ENCODE measurements at regions not wholly inside any gene's neighbourhood (a gene's known extent, or its start where the extent isn't known, plus 50 kb on each side); places are given as distances from the start of the nearest gene placed in this dataset.
"Not testable (repeated sequence)": the region's sequence is repeated elsewhere in the genome, so short reads cannot be mapped to it uniquely, and the experiment has no call there.

- no peak for DNase-seq (ENCODE audit: low spot score)
Observed at GRCh38 chr2:11995456-11995855, 249.0 kb downstream of the LPIN1 start.

- DNase-seq (ENCODE audit: low spot score): no peak
Observed at GRCh38 chr2:11996618-11997017, 250.2 kb downstream of the LPIN1 start.

GRCh38 chr2:11997142-11997541 lies 250.7 kb downstream of the LPIN1 start:
- DNase-seq (ENCODE audit: low spot score): no peak

- DNase-seq (ENCODE audit: low spot score): no peak
Observed at GRCh38 chr2:11998218-11998617, 251.8 kb downstream of the LPIN1 start.

DNA sequence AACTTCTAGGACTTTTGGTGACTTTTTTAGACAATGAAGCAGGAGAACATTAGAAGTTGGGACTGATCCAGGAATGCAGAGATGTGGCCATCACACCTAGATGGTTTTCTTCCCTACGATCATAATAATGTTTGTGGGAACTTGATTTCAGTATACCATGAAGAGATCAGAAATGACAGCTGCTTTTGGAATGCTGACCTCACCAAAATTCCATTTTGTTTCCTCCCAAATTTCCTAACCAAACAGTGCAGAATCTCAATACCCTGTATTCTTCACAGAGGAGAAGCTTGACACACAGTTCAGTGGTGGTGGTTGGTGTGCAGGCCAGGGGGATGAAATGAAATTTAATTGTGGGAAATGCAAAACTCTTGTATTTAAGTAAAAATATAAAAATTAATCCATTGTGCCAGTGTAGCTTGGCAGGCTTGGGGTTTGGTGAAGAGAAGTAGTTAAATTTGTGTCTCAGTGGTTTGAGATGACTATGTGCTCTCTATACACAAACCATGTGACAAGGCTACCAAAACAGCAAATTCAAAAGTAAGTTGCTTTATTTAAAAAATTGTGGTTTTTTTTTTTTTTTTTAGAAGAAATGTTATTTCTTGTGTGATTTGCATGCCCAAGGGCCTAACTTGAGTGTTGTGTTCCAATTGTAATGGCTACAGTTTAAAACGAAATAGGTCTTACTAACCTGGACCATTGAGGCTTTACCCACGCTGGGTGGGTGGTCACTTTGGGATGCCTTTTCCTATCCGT lies 252.4 kb downstream of the LPIN1 start:
- no peak for DNase-seq (ENCODE audit: low spot score)

DNA sequence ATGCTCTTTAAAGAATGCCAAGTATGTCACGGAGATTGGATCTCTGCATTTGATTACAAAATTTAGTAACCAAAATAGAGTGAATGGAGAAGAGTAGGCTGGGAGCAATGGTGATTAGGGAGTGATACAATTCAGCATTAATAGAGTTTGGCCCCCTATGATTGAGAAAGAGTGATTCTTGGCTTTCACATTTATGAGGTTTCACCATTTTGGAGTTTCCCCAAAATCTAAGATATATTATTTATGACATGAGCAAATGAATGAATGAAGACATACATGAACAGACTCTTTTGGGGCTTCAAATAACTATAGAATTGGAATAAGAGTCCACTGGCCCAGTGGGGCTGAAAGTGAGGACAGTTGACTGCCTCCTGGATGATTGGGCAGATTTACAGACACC lies 255.2 kb downstream of the LPIN1 start:
- DNase-seq (ENCODE audit: low spot score): no peak

- DNase-seq (ENCODE audit: low spot score): no peak
Observed at GRCh38 chr2:12002215-12002614, 255.8 kb downstream of the LPIN1 start.

GRCh38 chr2:12004713-12005112 lies 258.3 kb downstream of the LPIN1 start:
- no peak for DNase-seq (ENCODE audit: low spot score)

DNA sequence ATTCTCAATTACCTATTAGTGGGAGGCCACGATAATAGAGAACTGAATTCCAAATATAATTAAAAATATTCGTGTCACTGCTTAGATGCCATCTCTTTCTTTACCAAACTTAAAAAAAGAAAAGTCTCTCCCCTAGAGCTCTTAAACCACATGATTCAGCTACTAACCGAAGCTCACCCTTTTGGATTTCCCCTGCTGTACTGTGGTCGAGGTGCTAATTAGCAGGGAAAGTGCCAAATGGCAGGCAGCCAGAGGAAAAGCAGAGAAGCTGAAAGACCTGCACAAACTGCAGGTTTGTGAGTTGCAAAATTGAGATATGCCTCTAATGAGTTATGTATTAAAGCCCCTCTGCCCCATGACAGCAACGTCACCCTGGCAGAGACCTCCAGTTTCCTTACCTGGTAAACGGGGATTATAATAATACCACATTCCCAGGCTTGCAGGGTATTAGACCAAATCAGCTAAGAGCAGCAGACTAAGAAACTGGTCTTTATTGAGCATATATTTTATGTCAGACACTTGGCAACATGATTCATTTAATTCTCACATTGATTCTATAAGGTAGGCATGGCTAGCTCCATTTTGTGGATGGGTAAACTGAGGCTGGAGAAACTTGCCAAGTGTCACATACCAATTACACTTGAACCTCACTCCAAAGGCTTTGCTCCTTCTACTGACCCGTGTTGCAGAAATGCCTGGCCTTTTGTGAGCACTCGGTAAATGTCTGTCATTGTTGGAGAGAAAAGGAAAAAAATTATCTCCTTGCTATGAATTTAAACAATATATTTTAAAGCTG lies 259.7 kb downstream of the LPIN1 start:
- peak; percentile 63 for DNase-seq (ENCODE audit: low spot score)

DNA sequence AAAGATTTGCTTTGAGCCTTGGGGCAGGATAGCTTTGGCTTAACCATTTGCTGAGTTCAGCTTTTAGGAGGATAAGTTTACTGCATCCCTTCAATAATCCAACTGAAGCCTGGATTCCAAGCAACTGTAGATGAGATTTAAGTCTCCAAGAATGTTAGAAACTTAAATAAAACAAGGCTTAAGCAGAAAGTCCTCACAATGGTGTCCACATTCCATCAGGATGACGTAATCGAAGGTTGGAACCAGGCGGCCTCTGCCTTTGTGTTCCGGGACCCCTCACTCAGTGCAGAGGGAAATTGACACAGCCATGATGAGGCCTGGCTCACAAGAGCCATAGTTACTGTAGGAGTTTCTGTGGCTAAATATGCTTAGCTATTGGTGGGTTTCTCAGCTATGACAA lies 260.4 kb downstream of the LPIN1 start:
- DNase-seq (ENCODE audit: low spot score): no peak

GRCh38 chr2:12007282-12007681 lies 260.9 kb downstream of the LPIN1 start:
- no peak for DNase-seq (ENCODE audit: low spot score)

DNA sequence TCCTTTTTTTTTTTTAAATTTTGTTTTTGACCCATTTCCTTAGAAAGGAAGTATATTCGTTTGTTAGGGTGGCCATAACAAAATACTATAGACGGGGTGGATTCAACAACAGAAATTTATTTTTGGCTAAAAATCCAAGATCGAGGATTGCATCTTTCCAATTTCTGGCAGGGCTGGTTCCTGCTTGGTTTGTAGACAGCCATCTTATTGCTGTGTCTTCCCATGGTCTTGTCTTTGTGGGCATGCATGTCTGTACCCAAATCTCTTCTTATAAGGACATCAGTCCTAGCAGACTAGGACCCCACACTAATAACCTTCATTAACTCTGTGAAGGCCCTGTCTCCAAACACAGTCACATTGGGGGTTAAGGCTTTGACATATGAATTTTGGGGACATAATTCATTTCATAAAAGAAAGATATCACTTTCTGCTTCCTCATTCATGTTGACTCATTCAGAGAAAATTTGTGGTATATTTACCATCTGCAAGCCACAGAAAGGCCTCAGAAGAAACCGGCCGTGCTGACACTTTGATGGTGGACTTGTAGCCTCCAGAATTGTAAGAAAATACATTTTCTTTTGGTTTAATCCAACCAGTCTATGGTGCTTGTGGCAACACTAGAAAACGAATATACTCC lies 262.1 kb downstream of the LPIN1 start:
- no peak for DNase-seq (ENCODE audit: low spot score)

GRCh38 chr2:12009323-12009905 lies 263.0 kb downstream of the LPIN1 start:
- no peak for DNase-seq (ENCODE audit: low spot score)

- DNase-seq (ENCODE audit: low spot score): no peak
Observed at GRCh38 chr2:12010059-12010458, 263.6 kb downstream of the LPIN1 start.

DNA sequence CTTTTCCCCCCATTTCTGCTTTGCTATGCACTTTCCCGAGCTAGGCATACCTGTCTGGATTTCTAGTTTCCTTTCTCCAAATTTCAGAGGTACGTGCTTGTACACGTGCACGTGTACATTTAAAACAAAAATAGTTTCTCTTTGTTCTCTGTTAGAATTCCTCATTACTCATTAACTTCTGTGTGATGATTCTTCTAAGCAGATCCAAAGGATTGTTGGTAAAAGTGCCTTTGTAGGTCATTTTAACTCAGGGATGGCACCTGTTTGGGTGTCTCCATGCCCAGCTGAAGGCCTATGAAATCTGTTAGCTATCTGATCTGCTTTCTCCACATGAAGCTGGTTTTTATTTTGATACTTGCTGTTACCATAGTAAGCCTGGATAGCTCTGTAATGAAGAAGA lies 264.3 kb downstream of the LPIN1 start:
- DNase-seq (ENCODE audit: low spot score): no peak

- no peak for DNase-seq (ENCODE audit: low spot score)
Observed at GRCh38 chr2:12014088-12014960, 267.9 kb downstream of the LPIN1 start.

DNA sequence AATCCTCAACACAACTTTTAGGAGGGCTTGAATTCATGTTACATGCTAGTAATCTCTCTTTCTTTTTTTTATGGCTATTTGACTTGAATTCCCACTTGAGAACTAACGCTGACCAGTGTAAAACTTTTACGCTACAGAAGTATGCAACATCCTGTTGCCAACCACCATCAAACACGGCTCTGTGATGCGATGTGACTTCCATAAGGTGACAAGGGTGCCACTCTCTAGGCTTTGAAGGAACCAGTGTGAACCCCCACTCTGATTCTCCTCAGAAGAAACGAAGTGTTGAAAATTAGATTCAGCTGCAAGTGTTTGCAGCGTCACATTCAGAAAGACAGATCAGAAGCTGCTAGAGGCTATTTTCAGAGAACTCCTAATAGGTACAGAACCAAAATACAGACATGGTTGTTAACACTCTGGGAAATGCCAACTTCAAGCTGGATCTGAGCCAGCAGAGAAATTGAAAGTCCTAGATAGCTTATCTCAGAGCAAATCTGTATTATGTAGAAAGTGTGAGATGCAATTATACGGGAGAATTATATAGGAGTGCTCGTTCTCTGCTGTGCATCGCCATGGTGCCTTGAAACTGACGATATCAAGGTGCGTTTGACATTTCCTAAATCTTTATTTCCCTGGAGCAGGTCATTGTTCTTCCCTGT lies 271.2 kb downstream of the LPIN1 start:
- DNase-seq (ENCODE audit: low spot score): no peak

DNA sequence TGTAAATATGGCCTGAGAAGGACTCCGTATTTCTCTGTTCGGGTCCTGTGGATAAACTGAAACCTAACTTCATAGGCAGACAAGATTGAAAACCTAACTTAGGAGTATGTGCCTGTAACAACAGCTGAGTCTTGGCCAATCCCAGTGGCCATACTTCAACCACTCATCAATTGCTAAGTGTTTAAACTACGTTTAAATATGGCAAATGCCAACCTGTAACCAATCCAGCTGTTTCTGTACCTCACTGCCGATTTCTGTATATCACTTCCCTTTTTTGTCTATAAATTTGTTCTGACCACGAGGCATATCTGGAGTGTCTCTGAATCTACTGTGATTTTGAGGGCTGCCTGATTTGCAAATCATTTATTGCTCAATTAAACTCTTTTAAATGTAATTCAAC lies 272.3 kb downstream of the LPIN1 start:
- not testable (repeated sequence) for DNase-seq (ENCODE audit: low spot score)

DNA sequence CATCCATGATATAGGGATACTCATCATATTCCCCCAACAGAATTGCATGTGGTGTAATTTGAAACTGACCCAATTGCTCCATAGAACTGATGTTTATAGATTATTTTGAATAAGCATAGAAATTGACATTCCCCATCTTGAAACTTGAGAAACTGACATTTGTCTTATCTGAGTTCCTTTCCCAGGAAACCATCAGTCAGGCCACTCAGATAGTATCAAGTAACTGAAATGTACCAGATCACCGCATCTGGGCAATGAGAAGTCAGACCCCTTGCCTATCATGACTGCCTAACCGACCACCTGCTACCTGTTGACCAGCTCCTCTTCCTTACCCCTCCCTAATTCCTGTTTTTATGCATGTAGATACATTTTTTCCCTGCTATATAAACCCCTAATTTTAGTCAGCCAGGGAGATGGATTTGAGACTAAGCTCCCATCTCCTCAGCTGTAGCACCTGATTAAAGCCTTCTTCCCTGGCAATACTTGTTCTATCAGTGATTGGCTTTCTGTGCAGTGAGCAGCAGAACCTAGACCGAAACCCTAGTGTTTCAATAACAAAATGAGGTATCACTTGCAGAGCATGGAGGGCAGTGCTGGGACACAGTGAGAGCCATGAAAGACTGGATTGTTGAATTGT lies 274.5 kb downstream of the LPIN1 start:
- no peak for DNase-seq (ENCODE audit: low spot score)

GRCh38 chr2:12024197-12024907 lies 277.9 kb downstream of the LPIN1 start:
- not testable (repeated sequence) for DNase-seq (ENCODE audit: low spot score)
